Liver (tissue), 8 donors: ENCODE measurements at regions not wholly inside any gene's neighbourhood (a gene's known extent, or its start where the extent isn't known, plus 50 kb on each side); places are given as distances from the start of the nearest gene placed in this dataset.

ENCODE experiments used
- DNase-seq: peaks from one replicate; pipeline ENCODE4 v3.0.0-alpha.2; 2017; ENCODE audit warnings: low spot score
- H3K27ac ChIP-seq, 2 donors: one replicate each; pipeline ENCODE4 v1.7.0; 2013; ENCODE audit warnings: inconsistent platforms in 2 of 2, low read length in 2 of 2, control low read depth in 1 of 2, low read depth in 1 of 2, mild to moderate bottlenecking in 1 of 2
- H3K27me3 ChIP-seq, 4 donors: one replicate each; pipeline versions ENCODE4 v1.6.1 to v1.7.0; 2013; ENCODE audit warnings: low read length in 3 of 4, inconsistent platforms in 1 of 4, mild to moderate bottlenecking in 1 of 4, moderate library complexity in 1 of 4; ENCODE audit not compliant: control insufficient read depth in 4 of 4, insufficient read depth in 4 of 4
- H3K36me3 ChIP-seq, 4 donors: one replicate each; pipeline versions ENCODE4 v1.6.1 to v1.7.0; 2013; ENCODE audit warnings: low read length in 3 of 4, mild to moderate bottlenecking in 3 of 4, low read depth in 1 of 4, moderate library complexity in 1 of 4; ENCODE audit not compliant: control insufficient read depth in 4 of 4, insufficient read depth in 3 of 4
- H3K4me1 ChIP-seq, 4 donors: one replicate each; pipeline versions ENCODE4 v1.6.1 to v1.7.0; 2013; ENCODE audit warnings: low read length in 3 of 4, mild to moderate bottlenecking in 3 of 4, moderate library complexity in 1 of 4; ENCODE audit not compliant: control insufficient read depth in 4 of 4, insufficient read depth in 4 of 4
- H3K4me3 ChIP-seq, 3 donors: one replicate each; pipeline versions ENCODE4 v1.6.1 to v1.7.0; 2013; ENCODE audit warnings: low read length in 3 of 3, control low read depth in 1 of 3, low read depth in 1 of 3, mild to moderate bottlenecking in 1 of 3
- H3K9ac ChIP-seq, 2 donors: one replicate each; pipeline ENCODE4 v1.7.0; 2013; ENCODE audit warnings: low read length in 2 of 2, mild to moderate bottlenecking in 2 of 2, moderate library complexity in 2 of 2, control low read depth in 1 of 2, low read depth in 1 of 2
- H3K9me3 ChIP-seq, 4 donors: one replicate each; pipeline versions ENCODE4 v1.6.1 to v1.7.0; 2013; ENCODE audit warnings: low read length in 3 of 4; ENCODE audit not compliant: control insufficient read depth in 4 of 4
- ATF3 ChIP-seq: IDR thresholded peaks from 2 replicates; pipeline ENCODE4 v1.6.1; 2016; ENCODE audit warnings: antibody characterized with exemption
- CTCF ChIP-seq: fragments of 150-350 bp; IDR thresholded peaks from 2 replicates; pipeline ENCODE4 v1.5.1; 2017; ENCODE audit warnings: improper control_type of control experiment, low read depth, low read length; ENCODE audit not compliant: missing input control
- FOXA1 ChIP-seq: IDR thresholded peaks from 2 replicates; pipeline ENCODE4 v1.6.1; 2016; ENCODE audit warnings: antibody characterized with exemption
- FOXA2 ChIP-seq: IDR thresholded peaks from 2 replicates; pipeline ENCODE4 v1.6.1; 2016; ENCODE audit warnings: antibody characterized with exemption
- HNF4A ChIP-seq, 2 donors: conservative IDR thresholded peaks; 2 replicates each; pipeline ENCODE4 v1.6.1; 2016; ENCODE audit warnings: antibody characterized with exemption in 2 of 2, mild to moderate bottlenecking in 2 of 2
- HNF4G ChIP-seq: IDR thresholded peaks from 2 replicates; pipeline ENCODE4 v1.6.1; 2016; ENCODE audit warnings: antibody characterized with exemption
- JUND ChIP-seq, 2 donors: IDR thresholded peaks; 2 replicates each; pipeline ENCODE4 v1.6.1; 2016; ENCODE audit warnings: antibody characterized with exemption in 2 of 2
- NR2F2 ChIP-seq: IDR thresholded peaks from 2 replicates; pipeline ENCODE4 v1.6.1; 2016; ENCODE audit warnings: antibody characterized with exemption
- RAD21 ChIP-seq, 2 donors: IDR thresholded peaks; 2 replicates each; pipeline ENCODE4 v1.6.1; 2016; ENCODE audit warnings: antibody characterized with exemption in 2 of 2, mild to moderate bottlenecking in 2 of 2
- SP1 ChIP-seq: IDR thresholded peaks from 2 replicates; pipeline ENCODE4 v1.6.1; 2018; ENCODE audit warnings: antibody characterized with exemption, mild to moderate bottlenecking
- TAF1 ChIP-seq: conservative IDR thresholded peaks from 2 replicates; pipeline ENCODE4 v1.6.1; 2016; ENCODE audit warnings: antibody characterized with exemption, mild to moderate bottlenecking
- YY1 ChIP-seq: IDR thresholded peaks from 2 replicates; pipeline ENCODE4 v1.6.1; 2016; ENCODE audit warnings: antibody characterized with exemption, mild to moderate bottlenecking
- WGBS: extraction: QIAGEN DNeasy Blood & Tissue Kit; methylation state at CpG from one replicate; pipeline ENCODE4 v1.1.7; 2013; 5-methylcytosine and 5-hydroxymethylcytosine counted together
- TF ChIP-seq, protein P1 (sequence below): IDR thresholded peaks from 2 replicates; pipeline ENCODE4 v1.6.1; 2016; ENCODE audit warnings: antibody characterized with exemption
- TF ChIP-seq, protein P2 (sequence below): IDR thresholded peaks from 2 replicates; pipeline ENCODE4 v1.6.1; 2016; ENCODE audit warnings: antibody characterized with exemption, mild to moderate bottlenecking
- donor health status: healthy.
- donor health status: healthy.
- donor health status: healthy.
- donor health status: healthy.
- donor health status: healthy.

DNA sequence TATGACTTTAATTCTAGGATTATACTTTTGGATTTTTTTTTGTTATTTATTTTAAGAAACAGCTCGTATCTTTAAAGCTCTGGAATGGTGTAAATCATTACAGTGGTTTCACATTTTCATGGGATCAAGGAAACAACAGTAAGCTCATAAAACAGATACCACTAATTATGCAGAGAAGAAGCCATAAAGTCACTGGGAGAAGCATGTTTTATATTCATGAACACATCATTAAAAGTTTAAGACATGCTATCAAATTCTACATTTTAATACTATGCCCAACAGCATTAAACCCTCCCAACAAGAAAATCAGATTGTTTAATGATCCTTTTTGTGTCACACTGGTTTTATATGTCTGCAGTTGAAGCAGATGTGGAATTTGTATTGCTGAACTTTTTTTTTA lies 149.9 kb downstream of the FBXO8 start (continued):
- TF ChIP-seq YY1: no peak

GRCh38 chr4:174131901-174132300 lies 151.6 kb downstream of the FBXO8 start:
- H3K27me3 ChIP-seq: peaks cover 0 to 8% (median 0%) of the 10 kb centered on the region in 4 donors
- no peaks in the 10 kb centered on the region for H3K36me3 ChIP-seq
- no peak for DNase-seq
- no peak for TF ChIP-seq ATF3
- TF ChIP-seq FOXA2: no peak
- TF ChIP-seq FOXA1: no peak
- TF ChIP-seq, protein P1, sequence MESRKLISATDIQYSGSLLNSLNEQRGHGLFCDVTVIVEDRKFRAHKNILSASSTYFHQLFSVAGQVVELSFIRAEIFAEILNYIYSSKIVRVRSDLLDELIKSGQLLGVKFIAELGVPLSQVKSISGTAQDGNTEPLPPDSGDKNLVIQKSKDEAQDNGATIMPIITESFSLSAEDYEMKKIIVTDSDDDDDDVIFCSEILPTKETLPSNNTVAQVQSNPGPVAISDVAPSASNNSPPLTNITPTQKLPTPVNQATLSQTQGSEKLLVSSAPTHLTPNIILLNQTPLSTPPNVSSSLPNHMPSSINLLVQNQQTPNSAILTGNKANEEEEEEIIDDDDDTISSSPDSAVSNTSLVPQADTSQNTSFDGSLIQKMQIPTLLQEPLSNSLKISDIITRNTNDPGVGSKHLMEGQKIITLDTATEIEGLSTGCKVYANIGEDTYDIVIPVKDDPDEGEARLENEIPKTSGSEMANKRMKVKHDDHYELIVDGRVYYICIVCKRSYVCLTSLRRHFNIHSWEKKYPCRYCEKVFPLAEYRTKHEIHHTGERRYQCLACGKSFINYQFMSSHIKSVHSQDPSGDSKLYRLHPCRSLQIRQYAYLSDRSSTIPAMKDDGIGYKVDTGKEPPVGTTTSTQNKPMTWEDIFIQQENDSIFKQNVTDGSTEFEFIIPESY: no peak
- TF ChIP-seq TAF1: no peak
- TF ChIP-seq JUND (IDR thresholded peaks at IDR 0.05): no peak
- TF ChIP-seq HNF4A (conservative IDR thresholded peaks at IDR 0.05): no peak
- no peak for TF ChIP-seq HNF4G
- no peak for TF ChIP-seq SP1
- no peaks in the 10 kb centered on the region for H3K4me1 ChIP-seq
- no peaks in the 10 kb centered on the region for H3K9me3 ChIP-seq
- no peak overlapping the region for H3K9ac ChIP-seq
- no peak overlapping the region for H3K27ac ChIP-seq
- H3K4me3 ChIP-seq: no peak overlapping the region

GRCh38 chr4:174122705-174123104 lies 160.8 kb downstream of the FBXO8 start:
- Histone ChIP-seq H3K27ac (no peak overlapping the region), H3K9ac (no peak overlapping the region), H3K4me3 (no peak overlapping the region), H3K9me3 (no peaks in the 10 kb centered on the region), H3K4me1 (peaks cover 0 to 2% (median 0%) of the 10 kb centered on the region in 4 donors), H3K36me3 (no peaks in the 10 kb centered on the region), H3K27me3 (peaks cover 0 to 6% (median 2%) of the 10 kb centered on the region in 4 donors)
- no peak for DNase-seq
- WGBS: 63% methylated on average over 1 of the region's 1 CpG
- TF ChIP-seq, protein P1: no peak
- peak in 1 of 2 donors; percentile 14 for TF ChIP-seq RAD21 (IDR thresholded peaks at IDR 0.05)

DNA sequence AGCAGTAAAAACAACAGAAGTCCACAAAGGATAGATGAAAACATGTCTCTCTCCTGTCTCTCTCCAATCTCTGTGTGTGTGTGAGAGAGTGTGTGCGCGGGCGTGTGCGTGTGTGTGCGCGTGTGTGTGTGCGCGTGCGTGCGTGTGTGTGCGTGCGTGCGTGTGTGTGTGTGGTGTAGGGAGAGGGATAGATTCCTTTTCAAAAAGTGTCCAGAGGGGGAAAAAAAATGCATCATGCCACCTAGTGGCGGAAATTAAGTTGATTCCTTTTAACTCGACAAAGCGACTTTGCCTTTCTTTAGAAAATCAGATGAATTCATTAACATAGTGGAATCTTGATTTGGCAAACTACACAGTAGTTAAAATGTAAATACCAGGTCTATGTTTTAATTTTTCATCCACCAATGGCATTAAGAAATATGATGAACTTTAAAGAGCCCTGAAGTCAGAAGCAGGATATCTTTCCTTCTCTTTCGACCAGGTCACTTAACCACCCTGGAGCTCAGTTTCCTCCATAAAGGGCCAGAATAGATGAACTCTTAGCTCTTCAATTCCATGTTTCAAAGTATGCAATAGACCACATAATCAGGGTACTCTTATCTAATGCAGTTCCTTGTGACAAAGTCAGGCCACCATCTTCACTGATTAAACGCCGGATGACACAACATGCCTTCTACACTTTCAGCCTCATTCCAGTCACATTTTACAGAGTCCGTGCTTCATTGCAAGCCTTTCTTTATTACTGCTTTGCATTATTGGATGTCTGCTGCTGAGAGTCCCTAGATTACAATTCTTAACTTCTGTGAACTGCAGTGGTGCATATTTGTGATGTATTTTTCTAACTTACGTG lies 162.8 kb downstream of the FBXO8 start:
- peak overlapping the region in 1 of 3 donors; percentile 32 for H3K4me3 ChIP-seq
- H3K9me3 ChIP-seq: no peaks in the 10 kb centered on the region
- TF ChIP-seq RAD21 (IDR thresholded peaks at IDR 0.05) (peak; percentile 69 to 78), ATF3 (no peak), HNF4A (conservative IDR thresholded peaks at IDR 0.05) (no peak), CTCF (peak; percentile 40), NR2F2 (no peak)
- TF ChIP-seq, protein P2, sequence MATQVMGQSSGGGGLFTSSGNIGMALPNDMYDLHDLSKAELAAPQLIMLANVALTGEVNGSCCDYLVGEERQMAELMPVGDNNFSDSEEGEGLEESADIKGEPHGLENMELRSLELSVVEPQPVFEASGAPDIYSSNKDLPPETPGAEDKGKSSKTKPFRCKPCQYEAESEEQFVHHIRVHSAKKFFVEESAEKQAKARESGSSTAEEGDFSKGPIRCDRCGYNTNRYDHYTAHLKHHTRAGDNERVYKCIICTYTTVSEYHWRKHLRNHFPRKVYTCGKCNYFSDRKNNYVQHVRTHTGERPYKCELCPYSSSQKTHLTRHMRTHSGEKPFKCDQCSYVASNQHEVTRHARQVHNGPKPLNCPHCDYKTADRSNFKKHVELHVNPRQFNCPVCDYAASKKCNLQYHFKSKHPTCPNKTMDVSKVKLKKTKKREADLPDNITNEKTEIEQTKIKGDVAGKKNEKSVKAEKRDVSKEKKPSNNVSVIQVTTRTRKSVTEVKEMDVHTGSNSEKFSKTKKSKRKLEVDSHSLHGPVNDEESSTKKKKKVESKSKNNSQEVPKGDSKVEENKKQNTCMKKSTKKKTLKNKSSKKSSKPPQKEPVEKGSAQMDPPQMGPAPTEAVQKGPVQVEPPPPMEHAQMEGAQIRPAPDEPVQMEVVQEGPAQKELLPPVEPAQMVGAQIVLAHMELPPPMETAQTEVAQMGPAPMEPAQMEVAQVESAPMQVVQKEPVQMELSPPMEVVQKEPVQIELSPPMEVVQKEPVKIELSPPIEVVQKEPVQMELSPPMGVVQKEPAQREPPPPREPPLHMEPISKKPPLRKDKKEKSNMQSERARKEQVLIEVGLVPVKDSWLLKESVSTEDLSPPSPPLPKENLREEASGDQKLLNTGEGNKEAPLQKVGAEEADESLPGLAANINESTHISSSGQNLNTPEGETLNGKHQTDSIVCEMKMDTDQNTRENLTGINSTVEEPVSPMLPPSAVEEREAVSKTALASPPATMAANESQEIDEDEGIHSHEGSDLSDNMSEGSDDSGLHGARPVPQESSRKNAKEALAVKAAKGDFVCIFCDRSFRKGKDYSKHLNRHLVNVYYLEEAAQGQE: peak; percentile 27
- peaks cover 0 to 2% (median 0%) of the 10 kb centered on the region in 4 donors for H3K4me1 ChIP-seq
- H3K9ac ChIP-seq: no peak overlapping the region
- WGBS: 17% methylated on average over 21 of the region's 21 CpGs
- peaks cover 0 to 5% (median 2%) of the 10 kb centered on the region in 4 donors for H3K27me3 ChIP-seq
- peak; percentile 43 for DNase-seq
- H3K36me3 ChIP-seq: no peaks in the 10 kb centered on the region
- no peak overlapping the region for H3K27ac ChIP-seq
